Esophagus squamous epithelium (tissue), 5 donors: ENCODE measurements at regions not wholly inside any gene's neighbourhood (a gene's known extent, or its start where the extent isn't known, plus 50 kb on each side); places are given as distances from the start of the nearest gene placed in this dataset.

Experiments used
- DNase-seq: peaks from one replicate; lab custom pipeline; 2025; lab: John Stamatoyannopoulos, UW
- H3K27ac ChIP-seq, 4 donors: fragments of 200-600 bp; sonication (generic); one replicate each; pipeline ENCODE4 v1.5.1; 2016 to 2019; ENCODE audit warnings: mild to moderate bottlenecking in 1 of 4
- H3K27me3 ChIP-seq, 4 donors: fragments of 200-600 bp; sonication (generic); 1 replicate in 3 of 4; 2 replicates in 1 of 4; pipeline versions ENCODE4 v1.5.1 to v1.6.0; 2017 to 2021; ENCODE audit warnings: antibody characterized with exemption in 1 of 4
- H3K36me3 ChIP-seq, 3 donors: fragments of 200-600 bp; sonication (generic); one replicate each; pipeline ENCODE4 v1.5.1; 2016 to 2019
- H3K4me1 ChIP-seq, 3 donors: fragments of 200-600 bp; sonication (generic); one replicate each; pipeline ENCODE4 v1.5.1; 2017 to 2019
- H3K4me3 ChIP-seq, 4 donors: fragments of 200-600 bp; sonication (generic); 1 replicate in 3 of 4; 2 replicates in 1 of 4; pipeline ENCODE4 v1.5.1; 2016 to 2019; ENCODE audit warnings: mild to moderate bottlenecking in 2 of 4, moderate library complexity in 1 of 4
- H3K9me3 ChIP-seq, 3 donors: fragments of 200-600 bp; sonication (generic); one replicate each; pipeline ENCODE4 v1.5.1; 2016 to 2019
- POLR2A ChIP-seq, 4 donors: fragments of 450-650 bp; IDR thresholded peaks; one replicate each; pipeline ENCODE4 v1.6.1; 2017; ENCODE audit warnings: antibody characterized with exemption in 4 of 4, mild to moderate bottlenecking in 4 of 4, moderate library complexity in 3 of 4
- WGBS, 2 donors: methylation state at CpG; one replicate each; pipeline ENCODE4 v1.1.5; 2018; 5-methylcytosine and 5-hydroxymethylcytosine counted together
- intact Hi-C: fragments of 100-400 bp; cut with DNase I; formaldehyde crosslinking; loops from one replicate; pipeline ENCODE4 v1.15.0; 2022
- small RNA-seq, 4 donors: library from RNA; depleted of rRNA; stranded (forward); fragments of <200 nt; gene quantifications; one replicate each; pipeline ENCODE3, GENCODE V24; 2016
- TF ChIP-seq, protein P1 (sequence below), 6 experiments: fragments of 450-650 bp in 4 of 6; fragments of 200-600 bp in 2 of 6; sonication (generic) in 2 of 6; IDR thresholded peaks; one replicate each; pipeline ENCODE4 v1.5.1; 2016 to 2019; ENCODE audit warnings: antibody characterized with exemption in 6 of 6, mild to moderate bottlenecking in 4 of 6, moderate library complexity in 4 of 6
- donor health status: DM: yes; HTN: yes; CAD: no.

- 84 to 86% methylated on average over 4 of the region's 4 CpGs for WGBS, 2 donors
- intact Hi-C loops = no loop called here
- Histone ChIP-seq H3K27ac (no peak overlapping the region), H3K36me3 (no peaks in the 10 kb centered on the region), H3K4me1 (peaks cover 0 to 12% (median 4%) of the 10 kb centered on the region in 3 donors), H3K4me3 (no peak overlapping the region), H3K9me3 (no peaks in the 10 kb centered on the region), H3K27me3 (peaks cover 0 to 25% (median 0%) of the 10 kb centered on the region in 4 donors)
- TF ChIP-seq, protein P1, sequence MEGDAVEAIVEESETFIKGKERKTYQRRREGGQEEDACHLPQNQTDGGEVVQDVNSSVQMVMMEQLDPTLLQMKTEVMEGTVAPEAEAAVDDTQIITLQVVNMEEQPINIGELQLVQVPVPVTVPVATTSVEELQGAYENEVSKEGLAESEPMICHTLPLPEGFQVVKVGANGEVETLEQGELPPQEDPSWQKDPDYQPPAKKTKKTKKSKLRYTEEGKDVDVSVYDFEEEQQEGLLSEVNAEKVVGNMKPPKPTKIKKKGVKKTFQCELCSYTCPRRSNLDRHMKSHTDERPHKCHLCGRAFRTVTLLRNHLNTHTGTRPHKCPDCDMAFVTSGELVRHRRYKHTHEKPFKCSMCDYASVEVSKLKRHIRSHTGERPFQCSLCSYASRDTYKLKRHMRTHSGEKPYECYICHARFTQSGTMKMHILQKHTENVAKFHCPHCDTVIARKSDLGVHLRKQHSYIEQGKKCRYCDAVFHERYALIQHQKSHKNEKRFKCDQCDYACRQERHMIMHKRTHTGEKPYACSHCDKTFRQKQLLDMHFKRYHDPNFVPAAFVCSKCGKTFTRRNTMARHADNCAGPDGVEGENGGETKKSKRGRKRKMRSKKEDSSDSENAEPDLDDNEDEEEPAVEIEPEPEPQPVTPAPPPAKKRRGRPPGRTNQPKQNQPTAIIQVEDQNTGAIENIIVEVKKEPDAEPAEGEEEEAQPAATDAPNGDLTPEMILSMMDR (IDR thresholded peaks at IDR 0.05) = no peak
- no peak for TF ChIP-seq POLR2A (IDR thresholded peaks at IDR 0.05)
- no peak for DNase-seq
These were observed 52.1 kb upstream of the TLE3 start for GRCh38 chr15:70149667-70150404.

DNA sequence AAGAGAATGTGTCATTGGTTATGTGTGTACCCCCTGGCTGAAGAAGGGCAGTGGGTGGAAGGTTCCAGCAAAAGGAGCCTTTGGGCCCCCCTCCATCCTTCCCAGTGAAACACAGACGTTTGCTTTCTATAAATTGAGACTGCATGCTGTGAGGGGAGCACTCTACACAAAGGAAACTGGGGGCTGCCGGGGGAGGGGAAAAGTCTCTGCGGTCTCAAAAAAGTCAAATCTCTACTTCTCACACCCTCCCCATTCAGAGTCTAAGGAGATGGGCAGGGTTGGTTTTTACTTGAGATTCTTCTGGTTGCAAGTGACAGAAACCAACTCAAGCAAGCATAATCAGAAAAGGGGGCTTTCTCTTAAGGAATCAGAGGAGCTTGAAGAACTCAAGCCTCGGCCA is 50.1 kb upstream of the TLE3 start:
- Histone ChIP-seq H3K36me3 (no peaks in the 10 kb centered on the region), H3K4me1 (no peaks in the 10 kb centered on the region), H3K27ac (no peak overlapping the region), H3K9me3 (no peaks in the 10 kb centered on the region), H3K4me3 (no peak overlapping the region), H3K27me3 (peaks cover 0 to 28% (median 0%) of the 10 kb centered on the region in 4 donors)
- TF ChIP-seq POLR2A (IDR thresholded peaks at IDR 0.05) = no peak
- TF ChIP-seq, protein P1 (IDR thresholded peaks at IDR 0.05) = no peak
- 57 to 73% methylated on average over 3 to 4 of the region's 4 CpGs for WGBS, 2 donors
- no peak for DNase-seq
- intact Hi-C loops = no loop called here

Small RNA genes lying in the stretch of these regions (small RNA-seq; reads per million reads assigned to genes)
- gene RNU6-745P = 0 reads per million in 4 donors
